NCI-H2196 treated with DMSO at 0.1 percent for 48 hours (cell line): ENCODE measurements at regions not wholly inside any gene's neighbourhood (a gene's known extent, or its start where the extent isn't known, plus 50 kb on each side); places are given as distances from the start of the nearest gene placed in this dataset.

ENCODE experiments used
- DNase-seq: peaks from one replicate; lab custom pipeline; 2025; ENCODE audit not compliant: unreplicated experiment; lab: John Stamatoyannopoulos, UW

- no peak for DNase-seq
Observed at GRCh38 chr10:90650858-90651257, 207.0 kb downstream of the HTR7 start.

GRCh38 chr10:90652519-90652918 is 205.3 kb downstream of the HTR7 start:
- DNase-seq: no peak

DNA sequence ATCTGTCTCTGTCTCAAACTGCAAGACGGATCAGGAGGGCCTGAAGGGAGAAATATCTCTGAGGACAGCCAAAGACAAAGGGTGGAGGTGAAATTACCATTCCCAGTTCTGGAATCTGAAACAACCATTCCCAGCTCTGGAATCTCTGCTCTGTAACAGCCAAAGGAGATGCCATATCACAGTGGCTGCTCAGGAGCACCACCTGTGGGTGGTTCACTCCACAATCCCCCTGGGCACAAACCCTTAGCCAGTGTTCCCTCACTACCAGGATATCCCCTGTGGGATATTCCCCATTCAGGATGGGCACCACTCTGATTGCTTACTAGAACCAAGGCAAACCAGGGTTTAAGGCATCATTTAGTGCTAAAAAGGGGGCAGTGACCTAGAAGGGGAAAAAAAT is 199.0 kb downstream of the HTR7 start:
- DNase-seq: no peak

DNA sequence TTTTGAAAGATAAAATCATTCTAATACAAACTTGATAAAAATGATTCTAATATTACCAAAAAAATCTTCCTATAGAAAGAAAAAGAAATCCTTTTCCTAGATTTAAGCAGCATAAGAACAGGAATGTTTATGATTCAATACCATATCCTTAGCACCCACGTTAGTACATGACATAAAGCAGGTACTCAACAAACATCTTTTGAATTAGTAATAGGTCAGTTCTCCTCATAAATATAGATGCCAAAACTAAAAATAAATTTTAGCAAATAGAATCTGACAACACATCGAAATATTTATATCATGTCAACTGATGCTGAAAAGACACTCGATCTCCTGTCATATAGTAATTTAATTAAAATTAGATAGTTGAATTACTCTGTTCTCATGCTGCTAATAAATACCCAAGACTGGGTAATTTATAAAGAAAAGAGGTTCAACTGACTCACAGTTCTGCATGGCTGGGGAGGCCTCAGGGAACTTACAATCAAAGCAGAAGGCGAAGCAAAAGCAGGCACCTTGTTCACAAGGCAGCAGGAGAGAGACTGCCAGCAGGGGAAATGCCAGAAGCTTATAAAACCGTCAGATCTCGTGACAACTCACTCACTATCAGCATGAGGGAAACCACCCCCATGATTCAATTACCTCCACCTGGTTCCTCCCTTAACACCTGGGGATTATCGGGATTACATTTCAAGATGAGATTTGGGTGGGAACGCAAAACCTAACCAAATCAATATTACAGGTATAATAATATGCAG is 191.8 kb downstream of the HTR7 start:
- DNase-seq: no peak

DNA sequence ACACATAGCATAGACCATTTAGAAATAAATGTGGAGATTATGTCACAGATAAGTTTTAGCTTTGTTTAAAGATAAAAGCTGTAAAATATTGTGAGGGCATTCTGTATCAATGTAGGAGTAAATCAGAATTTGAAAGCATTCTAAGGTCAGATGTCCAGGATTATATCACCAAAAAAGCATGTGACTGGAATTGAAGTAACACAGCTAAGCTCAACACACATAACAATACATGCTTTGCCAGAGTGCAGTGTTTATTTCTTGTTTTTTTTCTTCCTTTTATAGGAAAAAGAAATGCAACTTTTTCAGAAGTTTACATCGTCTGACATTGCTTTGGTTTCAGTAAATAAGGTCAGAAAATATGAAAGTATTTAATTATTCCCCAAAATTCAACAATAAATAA is 183.4 kb downstream of the HTR7 start:
- no peak for DNase-seq

DNA sequence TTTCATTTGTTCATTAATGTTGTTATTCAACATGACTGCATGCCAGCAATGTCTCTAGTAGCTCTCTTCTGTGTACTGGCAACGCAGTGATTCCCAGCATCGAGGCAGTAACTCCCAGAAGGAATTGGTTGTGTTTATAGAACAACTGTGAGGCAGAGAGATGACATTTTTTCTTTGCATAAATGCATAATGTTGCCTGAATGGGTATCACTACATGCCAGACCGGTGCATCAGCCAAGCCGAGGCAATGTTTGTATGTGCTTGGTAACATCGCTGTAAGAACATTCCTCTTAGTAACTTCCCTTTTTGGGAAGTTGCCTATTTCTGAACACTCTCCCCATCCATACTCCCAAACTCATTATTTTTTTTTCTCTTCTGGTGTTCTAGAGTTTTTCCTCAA is 182.9 kb downstream of the HTR7 start:
- no peak for DNase-seq

DNA sequence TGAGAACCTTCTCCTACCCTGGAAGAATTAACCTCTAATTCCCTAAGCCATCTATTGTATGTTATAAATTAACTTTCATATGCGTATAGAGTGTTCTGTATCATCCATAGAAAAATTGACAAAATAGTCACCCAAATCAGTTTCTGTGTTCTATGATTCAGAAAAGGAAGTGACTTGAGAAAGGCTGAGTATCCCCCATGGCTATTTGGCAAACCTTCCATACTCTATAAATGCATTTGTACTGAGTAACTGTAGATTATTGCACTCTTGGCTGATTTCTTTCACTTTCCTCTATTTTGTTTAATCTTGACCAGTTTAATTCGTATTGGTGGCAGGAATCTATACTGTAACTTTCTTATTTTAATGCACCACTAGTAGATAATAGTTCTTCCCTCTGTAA is 182.2 kb downstream of the HTR7 start:
- DNase-seq: no peak
